ENCODE measurements at regions not wholly inside any gene's neighbourhood (a gene's known extent, or its start where the extent isn't known, plus 50 kb on each side); places are given as distances from the start of the nearest gene placed in this dataset.

GRCh38 chr3:81105206-81105605 is 656.2 kb downstream of the GBE1 start:
- TF ChIP-seq POLR2AphosphoS5 (IDR thresholded peaks at IDR 0.05; ENCODE audit: low read depth, low read length) (no peak), POLR2A (IDR thresholded peaks at IDR 0.05; ENCODE audit: low read depth, low read length) (no peak), TAF1 (IDR thresholded peaks at IDR 0.05; ENCODE audit: borderline replicate concordance, low read depth, low read length) (no peak)
